ENCODE measurements at regions not wholly inside any gene's neighbourhood (a gene's known extent, or its start where the extent isn't known, plus 50 kb on each side); places are given as distances from the start of the nearest gene placed in this dataset.

DNA sequence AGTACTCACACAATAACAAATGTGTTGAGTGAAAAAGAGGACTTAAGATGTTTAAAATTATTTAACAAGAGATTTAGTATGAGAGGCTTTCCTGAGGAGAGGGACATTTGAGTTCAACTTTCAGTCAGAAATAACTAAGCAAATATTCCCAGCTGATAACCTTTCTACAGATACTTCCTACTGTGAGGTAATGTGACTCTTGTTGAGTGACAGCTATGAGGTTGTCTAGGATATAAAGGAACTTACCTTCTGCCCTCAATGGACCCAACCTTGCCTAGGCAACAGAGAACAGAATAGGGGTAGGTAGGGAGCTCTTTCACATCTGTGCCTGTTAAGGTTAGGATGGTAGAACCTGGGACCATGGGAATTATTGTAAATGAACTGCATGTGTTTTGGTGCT, 54.7 kb downstream of the GLUD2 start:
- H3K9me3 Mint-ChIP-seq, result peaks cover 0 to 4% (median 2%) of the 10 kb centered on the region in 7 donors
- no peaks in the 10 kb centered on the region for H3K36me3 Mint-ChIP-seq
- Histone ChIP-seq H3K4me3 (replicated peaks in 1 of 3; ENCODE audit: low read depth in 2 of 3, low read length in 3 of 3) (no peak overlapping the region), H4K20me1 (ENCODE audit: insufficient read depth, low read length) (no peaks in the 10 kb centered on the region), H3K9me3 (replicated peaks in 1 of 2; ENCODE audit: control insufficient read depth in 1 of 2, insufficient read depth in 1 of 2, low read length in 2 of 2) (no peaks in the 10 kb centered on the region), H3K27ac (ENCODE audit: low read depth in 1 of 2, low read length in 2 of 2) (no peak overlapping the region), H3K4me1 (ENCODE audit: control insufficient read depth in 1 of 2, insufficient read depth in 2 of 2, low read length in 2 of 2) (no peaks in the 10 kb centered on the region), H2AFZ (ENCODE audit: insufficient read depth, low read depth, low read length, poor library complexity, severe bottlenecking) (no peak overlapping the region), H3K9ac (ENCODE audit: insufficient read depth, low read length, poor library complexity, severe bottlenecking) (no peak overlapping the region), H3K27me3 (ENCODE audit: control insufficient read depth in 2 of 2, insufficient read depth in 2 of 2, low read length in 2 of 2) (no peaks in the 10 kb centered on the region), H3K79me2 (ENCODE audit: insufficient read depth, low read length) (no peaks in the 10 kb centered on the region), H3K36me3 (replicated peaks in 1 of 2; ENCODE audit: control insufficient read depth in 1 of 2, insufficient read depth in 2 of 2, low read length in 2 of 2) (no peaks in the 10 kb centered on the region), H3K4me2 (replicated peaks; ENCODE audit: extremely low read depth, low read length, poor library complexity, severe bottlenecking) (no peak overlapping the region)
- no peak overlapping the region for H3K27ac Mint-ChIP-seq
- H3K4me3 Mint-ChIP-seq, result no peak overlapping the region
- intact Hi-C loops (cut with micrococcal nuclease), result no loop called here
- TF ChIP-seq, protein P1, sequence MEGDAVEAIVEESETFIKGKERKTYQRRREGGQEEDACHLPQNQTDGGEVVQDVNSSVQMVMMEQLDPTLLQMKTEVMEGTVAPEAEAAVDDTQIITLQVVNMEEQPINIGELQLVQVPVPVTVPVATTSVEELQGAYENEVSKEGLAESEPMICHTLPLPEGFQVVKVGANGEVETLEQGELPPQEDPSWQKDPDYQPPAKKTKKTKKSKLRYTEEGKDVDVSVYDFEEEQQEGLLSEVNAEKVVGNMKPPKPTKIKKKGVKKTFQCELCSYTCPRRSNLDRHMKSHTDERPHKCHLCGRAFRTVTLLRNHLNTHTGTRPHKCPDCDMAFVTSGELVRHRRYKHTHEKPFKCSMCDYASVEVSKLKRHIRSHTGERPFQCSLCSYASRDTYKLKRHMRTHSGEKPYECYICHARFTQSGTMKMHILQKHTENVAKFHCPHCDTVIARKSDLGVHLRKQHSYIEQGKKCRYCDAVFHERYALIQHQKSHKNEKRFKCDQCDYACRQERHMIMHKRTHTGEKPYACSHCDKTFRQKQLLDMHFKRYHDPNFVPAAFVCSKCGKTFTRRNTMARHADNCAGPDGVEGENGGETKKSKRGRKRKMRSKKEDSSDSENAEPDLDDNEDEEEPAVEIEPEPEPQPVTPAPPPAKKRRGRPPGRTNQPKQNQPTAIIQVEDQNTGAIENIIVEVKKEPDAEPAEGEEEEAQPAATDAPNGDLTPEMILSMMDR (IDR thresholded peaks at IDR 0.05), result no peak
- H3K4me1 Mint-ChIP-seq, result no peaks in the 10 kb centered on the region
- DNase-seq, result no peak
- H3K27me3 Mint-ChIP-seq (ENCODE audit: low read depth in 3 of 3), result no peaks in the 10 kb centered on the region

DNA sequence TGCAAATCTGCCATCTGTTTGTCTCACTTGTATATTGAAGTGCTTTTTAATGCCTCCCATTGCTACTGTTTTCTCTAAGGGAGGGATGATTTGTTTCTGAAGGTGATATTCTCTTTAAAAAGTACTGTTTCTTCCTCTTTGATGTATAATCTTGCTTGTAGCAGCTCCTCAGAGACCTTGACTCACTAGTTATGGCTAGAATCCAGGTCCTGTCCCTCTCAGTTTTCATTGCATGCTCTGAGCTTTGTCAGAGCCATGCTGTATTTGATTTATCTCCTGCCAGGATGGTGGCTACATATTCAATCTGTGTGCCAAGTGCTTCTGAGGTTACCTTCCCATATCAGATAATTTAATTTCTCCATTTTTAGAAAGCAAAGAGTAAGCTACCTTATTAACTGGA, 56.0 kb downstream of the GLUD2 start:
- no peaks in the 10 kb centered on the region for H4K20me1 ChIP-seq (ENCODE audit: insufficient read depth, low read length)

More for the DNA sequence above, 56.0 kb downstream of the GLUD2 start:
- Mint-ChIP-seq H3K27ac (no peak overlapping the region), H3K36me3 (no peaks in the 10 kb centered on the region), H3K4me3 (no peak overlapping the region), H3K9me3 (peaks cover 0 to 3% (median 0%) of the 10 kb centered on the region in 7 donors), H3K4me1 (no peaks in the 10 kb centered on the region), H3K27me3 (ENCODE audit: low read depth in 3 of 3) (no peaks in the 10 kb centered on the region)
- no peak overlapping the region for H2AFZ ChIP-seq (ENCODE audit: insufficient read depth, low read depth, low read length, poor library complexity, severe bottlenecking)
- no peaks in the 10 kb centered on the region for H3K36me3 ChIP-seq (replicated peaks in 1 of 2; ENCODE audit: control insufficient read depth in 1 of 2, insufficient read depth in 2 of 2, low read length in 2 of 2)
- H3K9me3 ChIP-seq (replicated peaks in 1 of 2; ENCODE audit: control insufficient read depth in 1 of 2, insufficient read depth in 1 of 2, low read length in 2 of 2), result no peaks in the 10 kb centered on the region
- DNase-seq, result no peak
- no peaks in the 10 kb centered on the region for H3K4me1 ChIP-seq (ENCODE audit: control insufficient read depth in 1 of 2, insufficient read depth in 2 of 2, low read length in 2 of 2)
- no peaks in the 10 kb centered on the region for H3K79me2 ChIP-seq (ENCODE audit: insufficient read depth, low read length)
- H3K27me3 ChIP-seq (ENCODE audit: control insufficient read depth in 2 of 2, insufficient read depth in 2 of 2, low read length in 2 of 2), result no peaks in the 10 kb centered on the region
- H3K4me2 ChIP-seq (replicated peaks; ENCODE audit: extremely low read depth, low read length, poor library complexity, severe bottlenecking), result no peak overlapping the region
- no peak overlapping the region for H3K9ac ChIP-seq (ENCODE audit: insufficient read depth, low read length, poor library complexity, severe bottlenecking)
- no peak overlapping the region for H3K4me3 ChIP-seq (replicated peaks in 1 of 3; ENCODE audit: low read depth in 2 of 3, low read length in 3 of 3)
- intact Hi-C loops (cut with micrococcal nuclease), result no loop called here
- TF ChIP-seq, protein P1 (IDR thresholded peaks at IDR 0.05), result no peak
- H3K27ac ChIP-seq (ENCODE audit: low read depth in 1 of 2, low read length in 2 of 2), result no peak overlapping the region

All from CD14-positive monocyte (primary cell).